ENCODE measurements at regions not wholly inside any gene's neighbourhood (a gene's known extent, or its start where the extent isn't known, plus 50 kb on each side); places are given as distances from the start of the nearest gene placed in this dataset.

DNA sequence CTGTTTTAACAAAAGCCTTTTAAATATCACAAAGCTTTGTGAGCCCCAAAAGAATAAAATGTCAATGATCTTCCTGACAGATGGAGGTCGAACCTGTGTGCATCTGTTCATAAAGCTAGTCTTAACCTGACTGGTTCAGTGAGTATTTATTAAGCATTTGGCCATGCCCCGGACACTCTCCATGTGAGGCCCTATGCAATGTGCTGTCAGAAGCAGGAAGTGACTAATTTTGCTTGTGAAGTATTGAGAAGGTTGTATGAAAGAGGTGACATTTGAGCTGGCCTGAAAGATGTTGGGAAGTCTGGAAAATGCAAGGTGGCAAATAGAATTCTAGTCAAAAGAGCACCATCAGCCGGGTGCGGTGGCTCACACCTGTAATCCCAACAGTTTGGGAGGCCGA is 171.4 kb downstream of the MSL3 start:
- Histone ChIP-seq H3K4me3 (no peak overlapping the region), H3K4me1 (no peaks in the 10 kb centered on the region), H3K36me3 (no peaks in the 10 kb centered on the region), H3K27ac (no peak overlapping the region), H3K9ac (ENCODE audit: low read depth in 2 of 2, low read length in 2 of 2) (no peak overlapping the region), H3K9me3 (no peaks in the 10 kb centered on the region), H3K27me3 (no peaks in the 10 kb centered on the region)
- intact Hi-C loops (cut with DNase I): no loop called here
- no peak for DNase-seq
- TF ChIP-seq, protein P1, sequence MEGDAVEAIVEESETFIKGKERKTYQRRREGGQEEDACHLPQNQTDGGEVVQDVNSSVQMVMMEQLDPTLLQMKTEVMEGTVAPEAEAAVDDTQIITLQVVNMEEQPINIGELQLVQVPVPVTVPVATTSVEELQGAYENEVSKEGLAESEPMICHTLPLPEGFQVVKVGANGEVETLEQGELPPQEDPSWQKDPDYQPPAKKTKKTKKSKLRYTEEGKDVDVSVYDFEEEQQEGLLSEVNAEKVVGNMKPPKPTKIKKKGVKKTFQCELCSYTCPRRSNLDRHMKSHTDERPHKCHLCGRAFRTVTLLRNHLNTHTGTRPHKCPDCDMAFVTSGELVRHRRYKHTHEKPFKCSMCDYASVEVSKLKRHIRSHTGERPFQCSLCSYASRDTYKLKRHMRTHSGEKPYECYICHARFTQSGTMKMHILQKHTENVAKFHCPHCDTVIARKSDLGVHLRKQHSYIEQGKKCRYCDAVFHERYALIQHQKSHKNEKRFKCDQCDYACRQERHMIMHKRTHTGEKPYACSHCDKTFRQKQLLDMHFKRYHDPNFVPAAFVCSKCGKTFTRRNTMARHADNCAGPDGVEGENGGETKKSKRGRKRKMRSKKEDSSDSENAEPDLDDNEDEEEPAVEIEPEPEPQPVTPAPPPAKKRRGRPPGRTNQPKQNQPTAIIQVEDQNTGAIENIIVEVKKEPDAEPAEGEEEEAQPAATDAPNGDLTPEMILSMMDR (IDR thresholded peaks at IDR 0.05): no peak

DNA sequence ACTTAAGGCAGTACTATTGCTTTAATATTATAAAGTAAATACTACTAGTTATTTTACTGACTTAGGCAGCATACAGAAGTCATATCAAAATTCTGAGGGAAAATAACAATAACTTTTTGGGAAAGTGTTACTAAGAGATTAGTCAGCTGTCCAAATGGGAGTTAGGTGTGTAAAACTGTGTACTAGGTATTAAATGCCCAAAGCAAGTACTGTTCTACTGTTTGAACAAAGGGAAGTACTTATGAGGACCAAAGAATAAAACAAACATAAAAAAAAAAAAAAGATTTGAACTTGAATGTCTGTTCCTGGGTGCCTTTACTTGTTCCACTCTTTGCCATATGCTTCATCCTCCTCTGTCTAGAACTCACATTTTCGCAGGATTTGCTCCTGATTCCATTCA is 174.4 kb downstream of the MSL3 start:
- no peak overlapping the region for H3K9ac ChIP-seq (ENCODE audit: low read depth in 2 of 2, low read length in 2 of 2)
- H3K9me3 ChIP-seq: no peaks in the 10 kb centered on the region
- DNase-seq: no peak
- H3K36me3 ChIP-seq: no peaks in the 10 kb centered on the region
- intact Hi-C loops (cut with DNase I): no loop called here
- H3K27me3 ChIP-seq: no peaks in the 10 kb centered on the region
- no peaks in the 10 kb centered on the region for H3K4me1 ChIP-seq
- H3K4me3 ChIP-seq: no peak overlapping the region
- TF ChIP-seq, protein P1 (IDR thresholded peaks at IDR 0.05): no peak
- no peak overlapping the region for H3K27ac ChIP-seq

DNA sequence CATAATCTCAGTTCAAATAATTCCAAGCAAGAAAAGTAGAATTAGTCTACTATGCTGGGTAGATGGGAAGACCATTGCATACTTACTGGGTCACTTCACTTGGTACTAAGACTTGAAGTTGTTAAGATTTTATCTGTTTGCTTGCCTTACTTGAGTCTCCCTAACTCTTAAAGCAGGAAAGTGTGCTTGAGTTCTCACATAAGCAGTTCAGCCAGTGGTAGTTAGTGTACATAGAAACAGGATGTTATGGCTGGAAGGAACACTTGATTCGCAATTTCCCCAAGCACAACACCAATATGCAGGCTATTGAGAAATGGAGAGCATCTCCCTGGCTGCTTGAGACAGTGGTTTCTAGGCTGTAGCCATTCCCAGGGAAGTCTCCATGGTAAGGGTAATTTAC is 176.1 kb downstream of the MSL3 start:
- no peak overlapping the region for H3K27ac ChIP-seq
- H3K4me1 ChIP-seq: no peaks in the 10 kb centered on the region
- TF ChIP-seq, protein P1 (IDR thresholded peaks at IDR 0.05): no peak
- H3K4me3 ChIP-seq: no peak overlapping the region
- no peak overlapping the region for H3K9ac ChIP-seq (ENCODE audit: low read depth in 2 of 2, low read length in 2 of 2)
- DNase-seq: no peak
- H3K36me3 ChIP-seq: no peaks in the 10 kb centered on the region
- H3K9me3 ChIP-seq: no peaks in the 10 kb centered on the region
- intact Hi-C loops (cut with DNase I): no loop called here
- no peaks in the 10 kb centered on the region for H3K27me3 ChIP-seq

- no peak for DNase-seq
- Histone ChIP-seq H3K4me1 (no peaks in the 10 kb centered on the region), H3K36me3 (no peaks in the 10 kb centered on the region), H3K9ac (ENCODE audit: low read depth in 2 of 2, low read length in 2 of 2) (no peak overlapping the region), H3K27ac (no peak overlapping the region), H3K9me3 (no peaks in the 10 kb centered on the region), H3K27me3 (peaks cover 4% of the 10 kb centered on the region), H3K4me3 (no peak overlapping the region)
- TF ChIP-seq, protein P1 (IDR thresholded peaks at IDR 0.05): no peak
- intact Hi-C loops (cut with DNase I): no loop called here
Observed at GRCh38 chrX:11941571-11941970, 183.5 kb downstream of the MSL3 start.

DNA sequence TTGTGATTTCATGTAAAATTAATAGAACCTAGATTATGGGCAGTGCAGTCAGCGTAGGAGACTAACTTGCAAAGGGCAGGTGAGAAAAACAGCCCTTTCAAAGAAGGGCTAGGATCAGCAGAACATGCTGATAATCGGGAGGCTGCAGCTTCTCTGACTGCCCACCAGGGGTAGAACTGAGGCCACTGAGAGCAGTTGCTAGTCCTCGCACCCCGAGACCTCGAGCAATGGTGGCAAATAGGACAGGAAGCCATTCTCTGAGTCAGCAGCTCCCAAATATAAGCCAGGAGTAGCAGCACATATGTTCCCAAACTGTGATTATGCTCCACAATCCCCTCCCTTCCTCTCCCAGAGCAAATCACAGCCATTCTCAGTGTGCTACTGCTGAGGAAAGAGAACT is 186.5 kb downstream of the MSL3 start:
- TF ChIP-seq, protein P1 (IDR thresholded peaks at IDR 0.05): no peak

GRCh38 chrX:11949291-11949690 is 189.0 kb upstream of the FRMPD4 start:
- H3K36me3 ChIP-seq: no peaks in the 10 kb centered on the region
- no peak overlapping the region for H3K4me3 ChIP-seq
- H3K27me3 ChIP-seq: peaks cover 4% of the 10 kb centered on the region
- H3K9ac ChIP-seq (ENCODE audit: low read depth in 2 of 2, low read length in 2 of 2): no peak overlapping the region
- no peak overlapping the region for H3K27ac ChIP-seq
- no peaks in the 10 kb centered on the region for H3K9me3 ChIP-seq
- no peaks in the 10 kb centered on the region for H3K4me1 ChIP-seq
- DNase-seq: no peak
- intact Hi-C loops (cut with DNase I): no loop called here
- TF ChIP-seq, protein P1 (IDR thresholded peaks at IDR 0.05): no peak

More for the DNA sequence above, 186.5 kb downstream of the MSL3 start:
- no peaks in the 10 kb centered on the region for H3K36me3 ChIP-seq
- no peaks in the 10 kb centered on the region for H3K4me1 ChIP-seq
- H3K27me3 ChIP-seq: peaks cover 4% of the 10 kb centered on the region
- DNase-seq: no peak
- no peak overlapping the region for H3K4me3 ChIP-seq
- intact Hi-C loops (cut with DNase I): no loop called here
- H3K9me3 ChIP-seq: no peaks in the 10 kb centered on the region
- no peak overlapping the region for H3K9ac ChIP-seq (ENCODE audit: low read depth in 2 of 2, low read length in 2 of 2)
- no peak overlapping the region for H3K27ac ChIP-seq

Data from colonic mucosa (tissue), 4 donors.